B cell (primary cell): ENCODE measurements at regions not wholly inside any gene's neighbourhood (a gene's known extent, or its start where the extent isn't known, plus 50 kb on each side); places are given as distances from the start of the nearest gene placed in this dataset.

Source experiments
- EZH2 ChIP-seq: IDR thresholded peaks from 2 replicates; pipeline ENCODE4 v1.6.1; 2012; ENCODE audit warnings: borderline replicate concordance, low read depth, mild to moderate bottlenecking, moderate library complexity, low read length; ENCODE audit not compliant: insufficient read depth, poor library complexity, severe bottlenecking
- TF ChIP-seq, protein P1 (sequence below): fragments of 200-600 bp; IDR thresholded peaks from one replicate; pipeline ENCODE4 v1.8.0; 2022; ENCODE audit warnings: antibody characterized with exemption, mild to moderate bottlenecking

DNA sequence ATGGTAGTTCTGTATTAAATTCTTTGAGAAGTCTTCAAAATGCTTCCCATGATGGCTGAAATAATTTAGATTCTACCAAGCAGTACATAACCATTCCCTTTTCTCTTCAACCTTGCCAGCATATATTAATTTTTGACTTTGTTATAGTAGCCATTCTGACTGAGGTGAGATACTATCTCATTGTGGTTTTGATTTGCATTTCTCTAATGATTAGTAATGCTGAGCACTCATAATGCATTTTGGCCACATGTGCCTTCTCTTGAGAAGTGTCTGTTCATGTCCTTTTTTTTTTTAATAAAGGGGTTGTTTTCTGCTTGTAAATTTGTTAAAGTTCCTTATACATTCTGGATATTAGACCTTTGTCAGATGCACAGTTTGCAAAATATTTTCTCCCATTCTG lies 173.9 kb downstream of the CALCRL start:
- TF ChIP-seq EZH2 = no peak
- TF ChIP-seq, protein P1, sequence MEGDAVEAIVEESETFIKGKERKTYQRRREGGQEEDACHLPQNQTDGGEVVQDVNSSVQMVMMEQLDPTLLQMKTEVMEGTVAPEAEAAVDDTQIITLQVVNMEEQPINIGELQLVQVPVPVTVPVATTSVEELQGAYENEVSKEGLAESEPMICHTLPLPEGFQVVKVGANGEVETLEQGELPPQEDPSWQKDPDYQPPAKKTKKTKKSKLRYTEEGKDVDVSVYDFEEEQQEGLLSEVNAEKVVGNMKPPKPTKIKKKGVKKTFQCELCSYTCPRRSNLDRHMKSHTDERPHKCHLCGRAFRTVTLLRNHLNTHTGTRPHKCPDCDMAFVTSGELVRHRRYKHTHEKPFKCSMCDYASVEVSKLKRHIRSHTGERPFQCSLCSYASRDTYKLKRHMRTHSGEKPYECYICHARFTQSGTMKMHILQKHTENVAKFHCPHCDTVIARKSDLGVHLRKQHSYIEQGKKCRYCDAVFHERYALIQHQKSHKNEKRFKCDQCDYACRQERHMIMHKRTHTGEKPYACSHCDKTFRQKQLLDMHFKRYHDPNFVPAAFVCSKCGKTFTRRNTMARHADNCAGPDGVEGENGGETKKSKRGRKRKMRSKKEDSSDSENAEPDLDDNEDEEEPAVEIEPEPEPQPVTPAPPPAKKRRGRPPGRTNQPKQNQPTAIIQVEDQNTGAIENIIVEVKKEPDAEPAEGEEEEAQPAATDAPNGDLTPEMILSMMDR = no peak
